HepG2 (cell line): ENCODE measurements at regions not wholly inside any gene's neighbourhood (a gene's known extent, or its start where the extent isn't known, plus 50 kb on each side); places are given as distances from the start of the nearest gene placed in this dataset.

ENCODE experiments used
- ATAC-seq: fragments of 200-7000 bp; cut with Tn5 transposase; 3 replicates; pipeline ENCODE4 v1.9.1; 2020; ENCODE audit warnings: mild to moderate bottlenecking, moderate library complexity
- BruUV-seq: library from RNA; stranded (reverse); fragments of 400-500 nt; replicated peaks from 2 replicates; lab custom pipeline; 2021; lab: Mats Ljungman, UMichigan
- CTCF ChIA-PET: fragments of 300-600 bp; formaldehyde crosslinking; extraction: SDS; loops from one replicate; lab custom pipeline; 2021; ENCODE audit warnings: low total read pairs, inconsistent platforms, low intra/inter-chr PET ratio; lab: Yijun Ruan, JAX
- POLR2A ChIA-PET: fragments of 350-600 bp; sonication (Branson Sonifier 250); formaldehyde crosslinking; loops from one replicate; lab custom pipeline; 2020; ENCODE audit warnings: antibody characterized with exemption, inconsistent platforms; lab: Yijun Ruan, JAX
- DNase-seq: peaks from one replicate; pipeline ENCODE4 v3.0.0-alpha.2; 2015; ENCODE audit warnings: low spot score
- FAIRE-seq: peaks from 3 replicates; lab custom pipeline; 2011; peaks lifted over from hg19 to GRCh38; lab: Jason Lieb, UNC
- H2AFZ ChIP-seq: one replicate; pipeline ENCODE4 v1.6.1; 2011; ENCODE audit warnings: low read length, inconsistent platforms
- H3K27ac ChIP-seq: fragments of 300-600 bp; 3 replicates; pipeline ENCODE4 v1.8.0; 2011; ENCODE audit warnings: mixed run types, mild to moderate bottlenecking, mixed read lengths, low read length, inconsistent platforms; ENCODE audit not compliant: insufficient read depth; ENCODE audit errors: extremely low read length
- H3K27me3 ChIP-seq, 2 experiments: fragments of 200-600 bp in 1 of 2; 2 replicates in 1 of 2; 3 replicates in 1 of 2; pipeline versions ENCODE4 v1.6.0 to v1.8.0; 2011; ENCODE audit warnings: low read length in 2 of 2, mild to moderate bottlenecking in 2 of 2, moderate library complexity in 2 of 2, inconsistent platforms in 1 of 2; ENCODE audit not compliant: insufficient read depth in 2 of 2, control insufficient read depth in 1 of 2
- H3K36me3 ChIP-seq, 2 experiments: fragments of 200-600 bp in 1 of 2; replicated peaks in 1 of 2; 2 replicates in 1 of 2; 3 replicates in 1 of 2; pipeline versions ENCODE4 v1.5.1 to v1.8.0; 2011; ENCODE audit warnings: low read length in 2 of 2, inconsistent platforms in 1 of 2; ENCODE audit not compliant: insufficient read depth in 2 of 2, control insufficient read depth in 1 of 2
- H3K4me1 ChIP-seq: 2 replicates; pipeline ENCODE4 v1.5.1; 2012; ENCODE audit warnings: low read length, inconsistent platforms; ENCODE audit not compliant: insufficient read depth
- H3K4me2 ChIP-seq: 2 replicates; pipeline ENCODE4 v1.6.0; 2011; ENCODE audit warnings: low read depth, low read length, inconsistent platforms
- H3K4me3 ChIP-seq, 3 experiments: fragments of 200-600 bp in 1 of 3; sonication (generic), shearing (Covaris generic) in 1 of 3; replicated peaks in 1 of 3; 2 replicates each; pipeline ENCODE4 v1.5.1; 2011 to 2016; ENCODE audit warnings: low read length in 3 of 3, inconsistent platforms in 2 of 3, low read depth in 2 of 3, mild to moderate bottlenecking in 2 of 3, control low read depth in 1 of 3, mixed read lengths in 1 of 3; ENCODE audit not compliant: insufficient read depth in 1 of 3
- H3K79me2 ChIP-seq: one replicate; pipeline ENCODE4 v1.6.1; 2011; ENCODE audit warnings: low read length, inconsistent platforms; ENCODE audit not compliant: insufficient read depth
- H3K9ac ChIP-seq: 2 replicates; pipeline ENCODE4 v1.6.0; 2011; ENCODE audit warnings: mild to moderate bottlenecking, low read depth, low read length, inconsistent platforms; ENCODE audit not compliant: insufficient read depth
- H3K9me3 ChIP-seq: 2 replicates; pipeline ENCODE4 v1.5.1; 2012; ENCODE audit warnings: mild to moderate bottlenecking, low read length
- H4K20me1 ChIP-seq: 2 replicates; pipeline ENCODE4 v1.6.0; 2011; ENCODE audit warnings: inconsistent platforms, mild to moderate bottlenecking, low read length, moderate library complexity; ENCODE audit not compliant: insufficient read depth
- PPARG ChIP-seq: conservative IDR thresholded peaks from 2 replicates; pipeline ENCODE4 v1.6.1; 2016; ENCODE audit warnings: missing biosample characterization, missing genetic modification reagents
- ZMYM2 ChIP-seq: sonication (generic); formaldehyde crosslinking; IDR thresholded peaks from 2 replicates; pipeline ENCODE4 v1.8.0; 2022; ENCODE audit warnings: mild to moderate bottlenecking, missing genetic modification reagents
- ZNF468 ChIP-seq: sonication (generic); formaldehyde crosslinking; IDR thresholded peaks from 2 replicates; pipeline ENCODE4 v1.8.0; 2022; ENCODE audit warnings: mild to moderate bottlenecking, moderate library complexity, missing genetic modification reagents
- WGBS: methylation state at CpG from one replicate; pipeline ENCODE4 v1.1.6; 2017; ENCODE audit warnings: low lambda C conversion rate; 5-methylcytosine and 5-hydroxymethylcytosine counted together
- in situ Hi-C: cut with HindIII; loops from 2 replicates; pipeline ENCODE4 v1.10.0; 2017; ENCODE audit warnings: low pct_unique_long_range_greater_than_20kb; ENCODE audit not compliant: extremely low pct_ligation_motif_present
- intact Hi-C: fragments of 100-400 bp; cut with micrococcal nuclease; formaldehyde crosslinking; loops from one replicate; pipeline ENCODE4 v1.10.0; 2022; ENCODE audit not compliant: unreplicated experiment
- TF ChIP-seq, protein P1 (sequence below): sonication (generic); formaldehyde crosslinking; IDR thresholded peaks from 2 replicates; pipeline ENCODE4 v1.4.0; 2020; ENCODE audit warnings: missing genetic modification reagents
- TF ChIP-seq, protein P2 (sequence below): sonication (generic); formaldehyde crosslinking; conservative IDR thresholded peaks from 2 replicates; pipeline ENCODE4 v1.4.0; 2020; ENCODE audit warnings: missing genetic modification reagents
- TF ChIP-seq, protein P3 (sequence below): sonication (generic); formaldehyde crosslinking; IDR thresholded peaks from 2 replicates; pipeline ENCODE4 v1.9.0; 2021; ENCODE audit warnings: mild to moderate bottlenecking, missing genetic modification reagents
- TF ChIP-seq, protein P4 (sequence below): sonication (generic); formaldehyde crosslinking; IDR thresholded peaks from 2 replicates; pipeline ENCODE4 v1.4.0; 2020; ENCODE audit warnings: missing genetic modification reagents, borderline replicate concordance

DNA sequence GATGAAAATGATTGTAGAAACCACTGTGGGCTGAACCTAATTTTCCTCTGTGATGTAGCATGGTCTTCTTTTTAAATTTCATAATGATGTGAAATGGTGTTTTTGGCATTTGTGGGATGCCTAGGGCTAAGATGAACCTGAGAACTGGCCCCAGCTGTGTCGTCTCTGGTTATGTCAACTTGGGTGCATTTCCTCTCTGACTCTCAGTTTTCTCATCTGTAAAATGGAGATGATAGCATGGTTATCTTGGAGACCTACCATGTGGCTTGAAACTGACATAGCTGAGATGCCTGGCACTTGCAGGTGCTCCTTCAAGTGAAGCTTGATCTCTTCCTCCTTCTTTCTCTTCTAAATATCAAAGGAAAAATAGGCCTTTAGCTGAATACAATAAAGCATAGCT is 77.8 kb downstream of the BOD1 start:
- ChIA-PET POLR2A (no interaction called here), CTCF (no interaction called here)
- WGBS = 0% methylated on average over 1 of the region's 1 CpG
- no peaks in the 10 kb centered on the region for H3K4me1 ChIP-seq
- no peak for ATAC-seq
- TF ChIP-seq, protein P1, sequence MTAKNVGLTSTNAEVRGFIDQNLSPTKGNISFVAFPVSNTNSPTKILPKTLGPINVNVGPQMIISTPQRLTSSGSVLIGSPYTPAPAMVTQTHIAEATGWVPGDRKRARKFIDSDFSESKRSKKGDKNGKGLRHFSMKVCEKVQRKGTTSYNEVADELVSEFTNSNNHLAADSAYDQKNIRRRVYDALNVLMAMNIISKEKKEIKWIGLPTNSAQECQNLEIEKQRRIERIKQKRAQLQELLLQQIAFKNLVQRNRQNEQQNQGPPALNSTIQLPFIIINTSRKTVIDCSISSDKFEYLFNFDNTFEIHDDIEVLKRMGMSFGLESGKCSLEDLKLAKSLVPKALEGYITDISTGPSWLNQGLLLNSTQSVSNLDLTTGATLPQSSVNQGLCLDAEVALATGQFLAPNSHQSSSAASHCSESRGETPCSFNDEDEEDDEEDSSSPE (CRISPR knock-in tag) = no peak
- TF ChIP-seq ZNF468 = no peak
- TF ChIP-seq, protein P2, sequence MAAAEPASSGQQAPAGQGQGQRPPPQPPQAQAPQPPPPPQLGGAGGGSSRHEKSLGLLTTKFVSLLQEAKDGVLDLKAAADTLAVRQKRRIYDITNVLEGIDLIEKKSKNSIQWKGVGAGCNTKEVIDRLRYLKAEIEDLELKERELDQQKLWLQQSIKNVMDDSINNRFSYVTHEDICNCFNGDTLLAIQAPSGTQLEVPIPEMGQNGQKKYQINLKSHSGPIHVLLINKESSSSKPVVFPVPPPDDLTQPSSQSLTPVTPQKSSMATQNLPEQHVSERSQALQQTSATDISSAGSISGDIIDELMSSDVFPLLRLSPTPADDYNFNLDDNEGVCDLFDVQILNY = no peak
- TF ChIP-seq, protein P3, sequence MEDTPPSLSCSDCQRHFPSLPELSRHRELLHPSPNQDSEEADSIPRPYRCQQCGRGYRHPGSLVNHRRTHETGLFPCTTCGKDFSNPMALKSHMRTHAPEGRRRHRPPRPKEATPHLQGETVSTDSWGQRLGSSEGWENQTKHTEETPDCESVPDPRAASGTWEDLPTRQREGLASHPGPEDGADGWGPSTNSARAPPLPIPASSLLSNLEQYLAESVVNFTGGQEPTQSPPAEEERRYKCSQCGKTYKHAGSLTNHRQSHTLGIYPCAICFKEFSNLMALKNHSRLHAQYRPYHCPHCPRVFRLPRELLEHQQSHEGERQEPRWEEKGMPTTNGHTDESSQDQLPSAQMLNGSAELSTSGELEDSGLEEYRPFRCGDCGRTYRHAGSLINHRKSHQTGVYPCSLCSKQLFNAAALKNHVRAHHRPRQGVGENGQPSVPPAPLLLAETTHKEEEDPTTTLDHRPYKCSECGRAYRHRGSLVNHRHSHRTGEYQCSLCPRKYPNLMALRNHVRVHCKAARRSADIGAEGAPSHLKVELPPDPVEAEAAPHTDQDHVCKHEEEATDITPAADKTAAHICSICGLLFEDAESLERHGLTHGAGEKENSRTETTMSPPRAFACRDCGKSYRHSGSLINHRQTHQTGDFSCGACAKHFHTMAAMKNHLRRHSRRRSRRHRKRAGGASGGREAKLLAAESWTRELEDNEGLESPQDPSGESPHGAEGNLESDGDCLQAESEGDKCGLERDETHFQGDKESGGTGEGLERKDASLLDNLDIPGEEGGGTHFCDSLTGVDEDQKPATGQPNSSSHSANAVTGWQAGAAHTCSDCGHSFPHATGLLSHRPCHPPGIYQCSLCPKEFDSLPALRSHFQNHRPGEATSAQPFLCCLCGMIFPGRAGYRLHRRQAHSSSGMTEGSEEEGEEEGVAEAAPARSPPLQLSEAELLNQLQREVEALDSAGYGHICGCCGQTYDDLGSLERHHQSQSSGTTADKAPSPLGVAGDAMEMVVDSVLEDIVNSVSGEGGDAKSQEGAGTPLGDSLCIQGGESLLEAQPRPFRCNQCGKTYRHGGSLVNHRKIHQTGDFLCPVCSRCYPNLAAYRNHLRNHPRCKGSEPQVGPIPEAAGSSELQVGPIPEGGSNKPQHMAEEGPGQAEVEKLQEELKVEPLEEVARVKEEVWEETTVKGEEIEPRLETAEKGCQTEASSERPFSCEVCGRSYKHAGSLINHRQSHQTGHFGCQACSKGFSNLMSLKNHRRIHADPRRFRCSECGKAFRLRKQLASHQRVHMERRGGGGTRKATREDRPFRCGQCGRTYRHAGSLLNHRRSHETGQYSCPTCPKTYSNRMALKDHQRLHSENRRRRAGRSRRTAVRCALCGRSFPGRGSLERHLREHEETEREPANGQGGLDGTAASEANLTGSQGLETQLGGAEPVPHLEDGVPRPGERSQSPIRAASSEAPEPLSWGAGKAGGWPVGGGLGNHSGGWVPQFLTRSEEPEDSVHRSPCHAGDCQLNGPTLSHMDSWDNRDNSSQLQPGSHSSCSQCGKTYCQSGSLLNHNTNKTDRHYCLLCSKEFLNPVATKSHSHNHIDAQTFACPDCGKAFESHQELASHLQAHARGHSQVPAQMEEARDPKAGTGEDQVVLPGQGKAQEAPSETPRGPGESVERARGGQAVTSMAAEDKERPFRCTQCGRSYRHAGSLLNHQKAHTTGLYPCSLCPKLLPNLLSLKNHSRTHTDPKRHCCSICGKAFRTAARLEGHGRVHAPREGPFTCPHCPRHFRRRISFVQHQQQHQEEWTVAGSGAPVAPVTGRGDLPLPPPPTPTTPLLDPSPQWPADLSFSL (CRISPR knock-in tag) = no peak
- TF ChIP-seq, protein P4, sequence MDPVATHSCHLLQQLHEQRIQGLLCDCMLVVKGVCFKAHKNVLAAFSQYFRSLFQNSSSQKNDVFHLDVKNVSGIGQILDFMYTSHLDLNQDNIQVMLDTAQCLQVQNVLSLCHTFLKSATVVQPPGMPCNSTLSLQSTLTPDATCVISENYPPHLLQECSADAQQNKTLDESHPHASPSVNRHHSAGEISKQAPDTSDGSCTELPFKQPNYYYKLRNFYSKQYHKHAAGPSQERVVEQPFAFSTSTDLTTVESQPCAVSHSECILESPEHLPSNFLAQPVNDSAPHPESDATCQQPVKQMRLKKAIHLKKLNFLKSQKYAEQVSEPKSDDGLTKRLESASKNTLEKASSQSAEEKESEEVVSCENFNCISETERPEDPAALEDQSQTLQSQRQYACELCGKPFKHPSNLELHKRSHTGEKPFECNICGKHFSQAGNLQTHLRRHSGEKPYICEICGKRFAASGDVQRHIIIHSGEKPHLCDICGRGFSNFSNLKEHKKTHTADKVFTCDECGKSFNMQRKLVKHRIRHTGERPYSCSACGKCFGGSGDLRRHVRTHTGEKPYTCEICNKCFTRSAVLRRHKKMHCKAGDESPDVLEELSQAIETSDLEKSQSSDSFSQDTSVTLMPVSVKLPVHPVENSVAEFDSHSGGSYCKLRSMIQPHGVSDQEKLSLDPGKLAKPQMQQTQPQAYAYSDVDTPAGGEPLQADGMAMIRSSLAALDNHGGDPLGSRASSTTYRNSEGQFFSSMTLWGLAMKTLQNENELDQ (CRISPR knock-in tag) = no peak
- no peak for TF ChIP-seq ZMYM2 (CRISPR knock-in tag)
- no peak for TF ChIP-seq PPARG (CRISPR knock-in tag)
- no peak overlapping the region for H3K4me2 ChIP-seq
- no peak overlapping the region for H3K9ac ChIP-seq
- H3K4me3 ChIP-seq = no peak overlapping the region
- FAIRE-seq = no peak
- no TSS peak for BruUV-seq
- no peaks in the 10 kb centered on the region for H3K79me2 ChIP-seq
- no peaks in the 10 kb centered on the region for H3K36me3 ChIP-seq
- intact Hi-C loops = no loop called here
- H3K27me3 ChIP-seq = peaks cover 0 to 9% of the 10 kb centered on the region in 2 experiments; a peak in 2 of 5 replicates
- DNase-seq = no peak
- H2AFZ ChIP-seq = no peak overlapping the region
- in situ Hi-C loops = no loop called here
- no peak overlapping the region for H3K27ac ChIP-seq
- H4K20me1 ChIP-seq = no peaks in the 10 kb centered on the region
- H3K9me3 ChIP-seq = no peaks in the 10 kb centered on the region
